Mesenchymal stem cell (in vitro differentiated cells and primary cell): ENCODE measurements at regions not wholly inside any gene's neighbourhood (a gene's known extent, or its start where the extent isn't known, plus 50 kb on each side); places are given as distances from the start of the nearest gene placed in this dataset.

Source experiments
- DNase-seq: peaks from one replicate; pipeline ENCODE4 v3.0.0-alpha.2; 2013
- H2AFZ ChIP-seq: one replicate; pipeline ENCODE4 v1.6.1; 2013; ENCODE audit warnings: low read depth, mild to moderate bottlenecking, control low read depth, inconsistent platforms, low read length, moderate library complexity
- H2AK5ac ChIP-seq: 2 replicates; pipeline ENCODE4 v1.6.1; 2013; ENCODE audit warnings: low read length, moderate library complexity, mild to moderate bottlenecking, inconsistent platforms; ENCODE audit not compliant: severe bottlenecking
- H2BK120ac ChIP-seq: one replicate; pipeline ENCODE4 v1.6.1; 2013; ENCODE audit warnings: low read depth, mild to moderate bottlenecking, inconsistent platforms, low read length, moderate library complexity
- H2BK12ac ChIP-seq, 2 experiments: one replicate each; pipeline ENCODE4 v1.6.1; 2013; ENCODE audit warnings: inconsistent platforms in 2 of 2, low read length in 2 of 2, mild to moderate bottlenecking in 2 of 2, moderate library complexity in 2 of 2, control low read depth in 1 of 2
- H2BK15ac ChIP-seq: one replicate; pipeline ENCODE4 v1.6.1; 2013; ENCODE audit warnings: mild to moderate bottlenecking, low read depth, inconsistent platforms; ENCODE audit not compliant: poor library complexity, severe bottlenecking
- H2BK5ac ChIP-seq: 2 replicates; pipeline ENCODE4 v1.6.1; 2013; ENCODE audit warnings: low read depth, mild to moderate bottlenecking, low read length, control low read depth, inconsistent platforms; ENCODE audit not compliant: poor library complexity, severe bottlenecking
- H3K14ac ChIP-seq, 2 experiments: one replicate each; pipeline ENCODE4 v1.6.1; 2013; ENCODE audit warnings: inconsistent platforms in 2 of 2, low read length in 2 of 2, control low read depth in 1 of 2, mild to moderate bottlenecking in 1 of 2, moderate library complexity in 1 of 2
- H3K18ac ChIP-seq, 2 experiments: one replicate each; pipeline ENCODE4 v1.6.1; 2013; ENCODE audit warnings: inconsistent platforms in 2 of 2, low read length in 2 of 2, control low read depth in 1 of 2, low read depth in 1 of 2, mild to moderate bottlenecking in 1 of 2
- H3K23ac ChIP-seq, 2 experiments: one replicate each; pipeline ENCODE4 v1.6.1; 2013; ENCODE audit warnings: inconsistent platforms in 2 of 2, low read length in 2 of 2, mild to moderate bottlenecking in 2 of 2, moderate library complexity in 2 of 2, control low read depth in 1 of 2
- H3K27ac ChIP-seq: 2 replicates; pipeline ENCODE4 v1.5.1; 2013; ENCODE audit warnings: mild to moderate bottlenecking, moderate library complexity, low read length, control low read depth, inconsistent platforms; ENCODE audit not compliant: poor library complexity, severe bottlenecking
- H3K27me3 ChIP-seq, 2 experiments: 2 replicates each; pipeline versions ENCODE4 v1.6.1 to v1.7.0; 2013; ENCODE audit warnings: low read length in 2 of 2, mild to moderate bottlenecking in 2 of 2, moderate library complexity in 2 of 2, control low read depth in 1 of 2, inconsistent platforms in 1 of 2; ENCODE audit not compliant: control insufficient read depth in 1 of 2, insufficient read depth in 1 of 2
- H3K36me3 ChIP-seq, 2 experiments: 2 replicates each; pipeline versions ENCODE4 v1.6.1 to v1.7.0; 2013; ENCODE audit warnings: low read length in 2 of 2, control low read depth in 1 of 2, inconsistent platforms in 1 of 2, low read depth in 1 of 2, mild to moderate bottlenecking in 1 of 2; ENCODE audit not compliant: insufficient read depth in 2 of 2, control insufficient read depth in 1 of 2
- H3K4ac ChIP-seq, 2 experiments: one replicate each; pipeline ENCODE4 v1.6.1; 2013; ENCODE audit warnings: inconsistent platforms in 2 of 2, low read length in 2 of 2, mild to moderate bottlenecking in 2 of 2, moderate library complexity in 2 of 2, control low read depth in 1 of 2, low read depth in 1 of 2
- H3K4me1 ChIP-seq: 2 replicates; pipeline ENCODE4 v1.6.1; 2013; ENCODE audit warnings: low read depth, low read length, control low read depth; ENCODE audit not compliant: control insufficient read depth, insufficient read depth
- H3K4me2 ChIP-seq: 2 replicates; pipeline ENCODE4 v1.6.1; 2013; ENCODE audit warnings: low read length, mild to moderate bottlenecking, inconsistent platforms; ENCODE audit not compliant: poor library complexity, severe bottlenecking
- H3K4me3 ChIP-seq, 2 experiments: 2 replicates each; pipeline versions ENCODE4 v1.5.1 to v1.7.0; 2013; ENCODE audit warnings: low read length in 2 of 2, mild to moderate bottlenecking in 2 of 2, control low read depth in 1 of 2, low read depth in 1 of 2; ENCODE audit not compliant: insufficient read depth in 1 of 2
- H3K79me1 ChIP-seq: replicated peaks from 2 replicates; pipeline ENCODE4 v1.6.1; 2013; ENCODE audit warnings: mild to moderate bottlenecking, control low read depth, low read length, inconsistent platforms; ENCODE audit not compliant: poor library complexity, severe bottlenecking
- H3K9ac ChIP-seq: 2 replicates; pipeline ENCODE4 v1.7.0; 2013; ENCODE audit warnings: mild to moderate bottlenecking, low read length, moderate library complexity
- H3K9me3 ChIP-seq: 2 replicates; pipeline ENCODE4 v1.7.0; 2013; ENCODE audit warnings: mild to moderate bottlenecking, low read length; ENCODE audit not compliant: control insufficient read depth
- H4K8ac ChIP-seq: one replicate; pipeline ENCODE4 v1.6.1; 2013; ENCODE audit warnings: inconsistent platforms, mild to moderate bottlenecking, low read length, moderate library complexity
- H4K91ac ChIP-seq: one replicate; pipeline ENCODE4 v1.6.1; 2013; ENCODE audit warnings: mild to moderate bottlenecking, low read length, inconsistent platforms
- WGBS: methylation state at CpG from one replicate; pipeline ENCODE4 v1.1.7; 2013; ENCODE audit warnings: mixed read lengths; 5-methylcytosine and 5-hydroxymethylcytosine counted together

- Histone ChIP-seq H3K4ac (no peak overlapping the region), H2BK120ac (no peak overlapping the region), H2BK15ac (no peak overlapping the region), H3K79me1 (no peaks in the 10 kb centered on the region), H3K4me2 (no peak overlapping the region), H3K9ac (no peak overlapping the region), H3K4me1 (no peaks in the 10 kb centered on the region), H2BK12ac (no peak overlapping the region), H3K4me3 (no peak overlapping the region), H3K9me3 (no peaks in the 10 kb centered on the region), H2AFZ (no peak overlapping the region), H2AK5ac (no peak overlapping the region), H3K23ac (no peak overlapping the region), H2BK5ac (no peak overlapping the region), H4K91ac (no peak overlapping the region), H3K14ac (no peak overlapping the region), H3K27me3 (no peaks in the 10 kb centered on the region), H4K8ac (no peak overlapping the region), H3K18ac (no peak overlapping the region), H3K36me3 (no peaks in the 10 kb centered on the region), H3K27ac (no peak overlapping the region)
- no peak for DNase-seq
- no CpG with 5 or more reads among the region's 1 CpG for WGBS
These were observed 165.0 kb downstream of the HTR1B start for GRCh38 chr6:77298283-77298682.

GRCh38 chr6:77292564-77293546, 170.4 kb downstream of the HTR1B start:
- Histone ChIP-seq H3K27ac (peak overlapping the region; percentile 100), H2BK120ac (no peak overlapping the region), H2AFZ (no peak overlapping the region), H2BK15ac (no peak overlapping the region), H3K9ac (no peak overlapping the region), H3K18ac (no peak overlapping the region), H3K4me2 (peak overlapping the region; percentile 47), H2BK5ac (peak overlapping the region; percentile 89), H4K91ac (no peak overlapping the region), H3K14ac (no peak overlapping the region), H4K8ac (no peak overlapping the region), H3K4me1 (no peaks in the 10 kb centered on the region), H3K4ac (peak overlapping the region in 1 of 2 experiments; percentile 51), H3K23ac (no peak overlapping the region), H3K36me3 (no peaks in the 10 kb centered on the region), H3K9me3 (no peaks in the 10 kb centered on the region), H3K4me3 (no peak overlapping the region), H2BK12ac (no peak overlapping the region), H3K79me1 (no peaks in the 10 kb centered on the region), H2AK5ac (peak overlapping the region; percentile 95), H3K27me3 (no peaks in the 10 kb centered on the region)
- WGBS = 11% methylated on average over 5 of the region's 7 CpGs
- DNase-seq = peak; percentile 76

- H3K4me3 ChIP-seq = no peak overlapping the region
- H4K8ac ChIP-seq = no peak overlapping the region
- H3K4me2 ChIP-seq = no peak overlapping the region
- H2BK12ac ChIP-seq = no peak overlapping the region
- H3K4ac ChIP-seq = no peak overlapping the region
- no peak overlapping the region for H2BK5ac ChIP-seq
- no peak overlapping the region for H4K91ac ChIP-seq
- WGBS = no CpG with 5 or more reads among the region's 1 CpG
- no peaks in the 10 kb centered on the region for H3K4me1 ChIP-seq
- H3K23ac ChIP-seq = no peak overlapping the region
- H3K36me3 ChIP-seq = no peaks in the 10 kb centered on the region
- no peak overlapping the region for H3K14ac ChIP-seq
- H2AFZ ChIP-seq = no peak overlapping the region
- no peaks in the 10 kb centered on the region for H3K79me1 ChIP-seq
- H2AK5ac ChIP-seq = no peak overlapping the region
- H2BK15ac ChIP-seq = no peak overlapping the region
- no peaks in the 10 kb centered on the region for H3K27me3 ChIP-seq
- H3K27ac ChIP-seq = no peak overlapping the region
- no peak overlapping the region for H3K18ac ChIP-seq
- no peak overlapping the region for H2BK120ac ChIP-seq
- H3K9ac ChIP-seq = no peak overlapping the region
- no peak for DNase-seq
- no peaks in the 10 kb centered on the region for H3K9me3 ChIP-seq
These were observed 172.5 kb downstream of the HTR1B start for GRCh38 chr6:77290798-77291197.

- Histone ChIP-seq H3K79me1 (peaks cover 7% of the 10 kb centered on the region), H3K23ac (no peak overlapping the region), H3K4me3 (no peak overlapping the region), H3K4ac (no peak overlapping the region), H2BK120ac (no peak overlapping the region), H2BK12ac (no peak overlapping the region), H3K4me1 (no peaks in the 10 kb centered on the region), H3K14ac (no peak overlapping the region), H4K8ac (no peak overlapping the region), H3K36me3 (peaks cover 0 to 4% of the 10 kb centered on the region in 2 experiments), H4K91ac (no peak overlapping the region), H2AFZ (no peak overlapping the region), H3K9ac (no peak overlapping the region), H2BK15ac (no peak overlapping the region), H3K27ac (no peak overlapping the region), H2AK5ac (no peak overlapping the region), H2BK5ac (no peak overlapping the region), H3K18ac (no peak overlapping the region), H3K27me3 (no peaks in the 10 kb centered on the region), H3K4me2 (no peak overlapping the region), H3K9me3 (peaks cover 1% of the 10 kb centered on the region)
- no CpG with 5 or more reads among the region's 3 CpGs for WGBS
- DNase-seq = no peak
These were observed 176.8 kb downstream of the HTR1B start for GRCh38 chr6:77286541-77286940.
